NCI-H774 (cell line): ENCODE measurements at regions not wholly inside any gene's neighbourhood (a gene's known extent, or its start where the extent isn't known, plus 50 kb on each side); places are given as distances from the start of the nearest gene placed in this dataset.

Experiments
- DNase-seq: peaks from one replicate; lab custom pipeline; 2025; lab: John Stamatoyannopoulos, UW

- DNase-seq = no peak
Observed at GRCh38 chr1:219399446-219399845, 213.5 kb downstream of the ZC3H11B start.

- DNase-seq = no peak
Observed at GRCh38 chr1:219398815-219399396, 214.0 kb downstream of the ZC3H11B start.

GRCh38 chr1:219397511-219397910 is 215.4 kb downstream of the ZC3H11B start:
- no peak for DNase-seq

GRCh38 chr1:219391297-219391696 is 217.6 kb downstream of the LYPLAL1 start:
- DNase-seq = no peak

GRCh38 chr1:219387211-219387610 is 213.5 kb downstream of the LYPLAL1 start:
- DNase-seq = peak; percentile 23

GRCh38 chr1:219385787-219386427 is 212.2 kb downstream of the LYPLAL1 start:
- peak; percentile 54 for DNase-seq

GRCh38 chr1:219383281-219383680 is 209.6 kb downstream of the LYPLAL1 start:
- DNase-seq = no peak

- DNase-seq = no peak
Observed at GRCh38 chr1:219381396-219381795, 207.7 kb downstream of the LYPLAL1 start.

- no peak for DNase-seq
Observed at GRCh38 chr1:219380463-219380862, 206.8 kb downstream of the LYPLAL1 start.

- DNase-seq = no peak
Observed at GRCh38 chr1:219379691-219380090, 206.0 kb downstream of the LYPLAL1 start.

- no peak for DNase-seq
Observed at GRCh38 chr1:219374636-219375035, 201.0 kb downstream of the LYPLAL1 start.

- no peak for DNase-seq
Observed at GRCh38 chr1:219374046-219374566, 200.4 kb downstream of the LYPLAL1 start.

GRCh38 chr1:219373616-219373935 is 199.9 kb downstream of the LYPLAL1 start:
- no peak for DNase-seq

GRCh38 chr1:219372916-219373615 is 199.4 kb downstream of the LYPLAL1 start:
- DNase-seq = no peak

- DNase-seq = no peak
Observed at GRCh38 chr1:219371471-219371870, 197.8 kb downstream of the LYPLAL1 start.

GRCh38 chr1:219367496-219367895 is 193.8 kb downstream of the LYPLAL1 start:
- DNase-seq = peak; percentile 65

GRCh38 chr1:219365451-219365850 is 191.8 kb downstream of the LYPLAL1 start:
- no peak for DNase-seq

- DNase-seq = no peak
Observed at GRCh38 chr1:219362702-219363101, 189.0 kb downstream of the LYPLAL1 start.

GRCh38 chr1:219359126-219359525 is 185.4 kb downstream of the LYPLAL1 start:
- DNase-seq = no peak

GRCh38 chr1:219358080-219358479 is 184.4 kb downstream of the LYPLAL1 start:
- no peak for DNase-seq

GRCh38 chr1:219354962-219355361 is 181.3 kb downstream of the LYPLAL1 start:
- no peak for DNase-seq

- DNase-seq = no peak
Observed at GRCh38 chr1:219352961-219353651, 179.4 kb downstream of the LYPLAL1 start.
